GM23338 (cell line): ENCODE measurements at regions not wholly inside any gene's neighbourhood (a gene's known extent, or its start where the extent isn't known, plus 50 kb on each side); places are given as distances from the start of the nearest gene placed in this dataset.

Experiments
- ATAC-seq: fragments of 200-7000 bp; cut with Tn5 transposase; 3 replicates; pipeline ENCODE4 v1.9.1; 2020
- DNase-seq: peaks from one replicate; pipeline ENCODE4 v3.0.0-alpha.2; 2015; ENCODE audit warnings: low spot score
- H2AFZ ChIP-seq: fragments of 200-600 bp; sonication (generic); 2 replicates; pipeline ENCODE4 v1.8.0; 2016; ENCODE audit warnings: antibody characterized with exemption, mild to moderate bottlenecking, moderate library complexity
- H3F3A ChIP-seq: fragments of 200-600 bp; sonication (generic); replicated peaks from 2 replicates; pipeline ENCODE4 v1.8.0; 2017; ENCODE audit warnings: antibody characterized with exemption, mixed run types, low read depth
- H3K27ac ChIP-seq: fragments of 200-600 bp; sonication (generic); 2 replicates; pipeline ENCODE4 v1.6.1; 2016; ENCODE audit warnings: low read depth
- H3K27me3 ChIP-seq: fragments of 200-600 bp; sonication (generic); 2 replicates; pipeline ENCODE4 v1.8.0; 2016; ENCODE audit warnings: mild to moderate bottlenecking, mixed run types, moderate library complexity; ENCODE audit not compliant: insufficient read depth
- H3K36me3 ChIP-seq: fragments of 200-600 bp; sonication (generic); 2 replicates; pipeline ENCODE4 v1.8.0; 2016; ENCODE audit warnings: mild to moderate bottlenecking; ENCODE audit not compliant: insufficient read depth
- H3K4me1 ChIP-seq: fragments of 200-600 bp; sonication (generic); 2 replicates; pipeline ENCODE4 v1.8.0; 2016; ENCODE audit warnings: mild to moderate bottlenecking, moderate library complexity; ENCODE audit not compliant: insufficient read depth
- H3K4me2 ChIP-seq: fragments of 200-600 bp; sonication (generic); 2 replicates; pipeline ENCODE4 v1.7.1; 2017; ENCODE audit warnings: mixed run types
- H3K4me3 ChIP-seq: fragments of 200-600 bp; sonication (generic); 2 replicates; pipeline ENCODE4 v1.6.1; 2016; ENCODE audit warnings: mixed run types
- H3K79me2 ChIP-seq: fragments of 200-600 bp; sonication (generic); replicated peaks from 2 replicates; pipeline ENCODE4 v1.8.0; 2017; ENCODE audit warnings: mild to moderate bottlenecking; ENCODE audit not compliant: insufficient read depth
- H3K9me2 ChIP-seq: fragments of 200-600 bp; sonication (generic); 2 replicates; pipeline ENCODE4 v1.8.0; 2017; ENCODE audit not compliant: insufficient read depth
- H4K20me1 ChIP-seq: fragments of 200-600 bp; sonication (generic); replicated peaks from 2 replicates; pipeline ENCODE4 v1.8.0; 2017; ENCODE audit warnings: mild to moderate bottlenecking; ENCODE audit not compliant: insufficient read depth
- H3K27ac Mint-ChIP-seq: 2 replicates; pipeline ENCODE4 v1.8.0; 2020; ENCODE audit warnings: inconsistent platforms, mild to moderate bottlenecking, moderate library complexity, mixed read lengths
- H3K27me3 Mint-ChIP-seq: 3 replicates; pipeline ENCODE4 v1.8.0; 2022; ENCODE audit warnings: low read depth, mild to moderate bottlenecking, moderate library complexity, mixed read lengths, inconsistent platforms; ENCODE audit not compliant: insufficient read depth, poor library complexity
- H3K36me3 Mint-ChIP-seq: 3 replicates; pipeline ENCODE4 v1.8.0; 2021; ENCODE audit warnings: low read depth, mild to moderate bottlenecking, inconsistent platforms, moderate library complexity, mixed read lengths
- H3K4me1 Mint-ChIP-seq: 3 replicates; pipeline ENCODE4 v1.8.0; 2020; ENCODE audit warnings: mild to moderate bottlenecking, inconsistent platforms, mixed read lengths
- H3K4me3 Mint-ChIP-seq: 3 replicates; pipeline ENCODE4 v1.8.0; 2021; ENCODE audit warnings: moderate library complexity, mild to moderate bottlenecking, inconsistent platforms, mixed read lengths
- H3K9me3 Mint-ChIP-seq: 3 replicates; pipeline ENCODE4 v1.8.0; 2020; ENCODE audit warnings: moderate library complexity, mild to moderate bottlenecking, inconsistent platforms, mixed read lengths
- CREB1 ChIP-seq: fragments of 250-450 bp; sonication (Bioruptor Pico); IDR thresholded peaks from 2 replicates; pipeline ENCODE4 v1.5.0; 2020; ENCODE audit warnings: low read depth, mild to moderate bottlenecking, moderate library complexity
- NANOG ChIP-seq: IDR thresholded peaks from 2 replicates; pipeline ENCODE4 v1.6.1; 2016; ENCODE audit warnings: antibody characterized with exemption, borderline replicate concordance
- POLR2AphosphoS5 ChIP-seq: IDR thresholded peaks from 2 replicates; pipeline ENCODE4 v1.6.1; 2016; ENCODE audit warnings: antibody characterized with exemption, low read depth
- ZNF114 ChIP-seq: fragments of 250-450 bp; sonication (Bioruptor Pico); IDR thresholded peaks from 2 replicates; pipeline ENCODE4 v1.5.0; 2020; ENCODE audit warnings: mild to moderate bottlenecking, moderate library complexity
- ZNF331 ChIP-seq: fragments of 250-450 bp; sonication (Bioruptor Pico); IDR thresholded peaks from 2 replicates; pipeline ENCODE4 v1.5.0; 2020; ENCODE audit warnings: low read depth, mild to moderate bottlenecking, moderate library complexity
- TF ChIP-seq, protein P1 (sequence below): fragments of 250-450 bp; sonication (Bioruptor Pico); IDR thresholded peaks from 2 replicates; pipeline ENCODE4 v1.5.0; 2020; ENCODE audit warnings: mild to moderate bottlenecking, moderate library complexity

- Histone ChIP-seq H3K36me3 (no peaks in the 10 kb centered on the region), H3K27me3 (no peaks in the 10 kb centered on the region), H3K9me2 (no peaks in the 10 kb centered on the region), H3K27ac (no peak overlapping the region), H3K79me2 (no peaks in the 10 kb centered on the region), H3K4me1 (no peaks in the 10 kb centered on the region), H3K4me2 (no peak overlapping the region), H2AFZ (no peak overlapping the region), H3F3A (no peaks in the 10 kb centered on the region), H3K4me3 (no peak overlapping the region), H4K20me1 (no peaks in the 10 kb centered on the region)
- Mint-ChIP-seq H3K36me3 (no peaks in the 10 kb centered on the region), H3K4me3 (no peak overlapping the region), H3K4me1 (peaks cover 4% of the 10 kb centered on the region; the same call in 1 of the 3 replicates), H3K27ac (no peak overlapping the region), H3K9me3 (no peaks in the 10 kb centered on the region), H3K27me3 (no peaks in the 10 kb centered on the region)
- no peak for ATAC-seq
- TF ChIP-seq, protein P1, sequence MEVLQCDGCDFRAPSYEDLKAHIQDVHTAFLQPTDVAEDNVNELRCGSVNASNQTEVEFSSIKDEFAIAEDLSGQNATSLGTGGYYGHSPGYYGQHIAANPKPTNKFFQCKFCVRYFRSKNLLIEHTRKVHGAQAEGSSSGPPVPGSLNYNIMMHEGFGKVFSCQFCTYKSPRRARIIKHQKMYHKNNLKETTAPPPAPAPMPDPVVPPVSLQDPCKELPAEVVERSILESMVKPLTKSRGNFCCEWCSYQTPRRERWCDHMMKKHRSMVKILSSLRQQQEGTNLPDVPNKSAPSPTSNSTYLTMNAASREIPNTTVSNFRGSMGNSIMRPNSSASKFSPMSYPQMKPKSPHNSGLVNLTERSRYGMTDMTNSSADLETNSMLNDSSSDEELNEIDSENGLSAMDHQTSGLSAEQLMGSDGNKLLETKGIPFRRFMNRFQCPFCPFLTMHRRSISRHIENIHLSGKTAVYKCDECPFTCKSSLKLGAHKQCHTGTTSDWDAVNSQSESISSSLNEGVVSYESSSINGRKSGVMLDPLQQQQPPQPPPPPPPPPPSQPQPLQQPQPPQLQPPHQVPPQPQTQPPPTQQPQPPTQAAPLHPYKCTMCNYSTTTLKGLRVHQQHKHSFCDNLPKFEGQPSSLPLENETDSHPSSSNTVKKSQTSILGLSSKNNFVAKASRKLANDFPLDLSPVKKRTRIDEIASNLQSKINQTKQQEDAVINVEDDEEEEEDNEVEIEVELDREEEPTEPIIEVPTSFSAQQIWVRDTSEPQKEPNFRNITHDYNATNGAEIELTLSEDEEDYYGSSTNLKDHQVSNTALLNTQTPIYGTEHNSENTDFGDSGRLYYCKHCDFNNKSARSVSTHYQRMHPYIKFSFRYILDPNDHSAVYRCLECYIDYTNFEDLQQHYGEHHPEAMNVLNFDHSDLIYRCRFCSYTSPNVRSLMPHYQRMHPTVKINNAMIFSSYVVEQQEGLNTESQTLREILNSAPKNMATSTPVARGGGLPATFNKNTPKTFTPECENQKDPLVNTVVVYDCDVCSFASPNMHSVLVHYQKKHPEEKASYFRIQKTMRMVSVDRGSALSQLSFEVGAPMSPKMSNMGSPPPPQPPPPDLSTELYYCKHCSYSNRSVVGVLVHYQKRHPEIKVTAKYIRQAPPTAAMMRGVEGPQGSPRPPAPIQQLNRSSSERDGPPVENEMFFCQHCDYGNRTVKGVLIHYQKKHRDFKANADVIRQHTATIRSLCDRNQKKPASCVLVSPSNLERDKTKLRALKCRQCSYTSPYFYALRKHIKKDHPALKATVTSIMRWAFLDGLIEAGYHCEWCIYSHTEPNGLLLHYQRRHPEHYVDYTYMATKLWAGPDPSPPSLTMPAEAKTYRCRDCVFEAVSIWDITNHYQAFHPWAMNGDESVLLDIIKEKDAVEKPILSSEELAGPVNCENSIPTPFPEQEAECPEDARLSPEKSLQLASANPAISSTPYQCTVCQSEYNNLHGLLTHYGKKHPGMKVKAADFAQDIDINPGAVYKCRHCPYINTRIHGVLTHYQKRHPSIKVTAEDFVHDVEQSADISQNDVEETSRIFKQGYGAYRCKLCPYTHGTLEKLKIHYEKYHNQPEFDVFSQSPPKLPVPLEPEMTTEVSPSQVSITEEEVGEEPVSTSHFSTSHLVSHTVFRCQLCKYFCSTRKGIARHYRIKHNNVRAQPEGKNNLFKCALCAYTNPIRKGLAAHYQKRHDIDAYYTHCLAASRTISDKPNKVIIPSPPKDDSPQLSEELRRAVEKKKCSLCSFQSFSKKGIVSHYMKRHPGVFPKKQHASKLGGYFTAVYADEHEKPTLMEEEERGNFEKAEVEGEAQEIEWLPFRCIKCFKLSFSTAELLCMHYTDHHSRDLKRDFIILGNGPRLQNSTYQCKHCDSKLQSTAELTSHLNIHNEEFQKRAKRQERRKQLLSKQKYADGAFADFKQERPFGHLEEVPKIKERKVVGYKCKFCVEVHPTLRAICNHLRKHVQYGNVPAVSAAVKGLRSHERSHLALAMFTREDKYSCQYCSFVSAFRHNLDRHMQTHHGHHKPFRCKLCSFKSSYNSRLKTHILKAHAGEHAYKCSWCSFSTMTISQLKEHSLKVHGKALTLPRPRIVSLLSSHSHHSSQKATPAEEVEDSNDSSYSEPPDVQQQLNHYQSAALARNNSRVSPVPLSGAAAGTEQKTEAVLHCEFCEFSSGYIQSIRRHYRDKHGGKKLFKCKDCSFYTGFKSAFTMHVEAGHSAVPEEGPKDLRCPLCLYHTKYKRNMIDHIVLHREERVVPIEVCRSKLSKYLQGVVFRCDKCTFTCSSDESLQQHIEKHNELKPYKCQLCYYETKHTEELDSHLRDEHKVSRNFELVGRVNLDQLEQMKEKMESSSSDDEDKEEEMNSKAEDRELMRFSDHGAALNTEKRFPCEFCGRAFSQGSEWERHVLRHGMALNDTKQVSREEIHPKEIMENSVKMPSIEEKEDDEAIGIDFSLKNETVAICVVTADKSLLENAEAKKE (CRISPR knock-in tag): no peak
- no peak for TF ChIP-seq CREB1 (CRISPR knock-in tag)
- no peak for TF ChIP-seq NANOG
- TF ChIP-seq ZNF114: no peak
- TF ChIP-seq ZNF331 (CRISPR knock-in tag): no peak
- DNase-seq: no peak
These were observed 450.1 kb downstream of the PLK2 start for GRCh38 chr5:58009754-58010153.

GRCh38 chr5:58002323-58002722, 457.6 kb downstream of the PLK2 start:
- Mint-ChIP-seq H3K27ac (no peak overlapping the region), H3K9me3 (no peaks in the 10 kb centered on the region), H3K27me3 (peaks cover 1% of the 10 kb centered on the region), H3K4me3 (no peak overlapping the region), H3K4me1 (no peaks in the 10 kb centered on the region), H3K36me3 (no peaks in the 10 kb centered on the region)
- H3K36me3 ChIP-seq: no peaks in the 10 kb centered on the region
- H3K79me2 ChIP-seq: no peaks in the 10 kb centered on the region
- H3K4me1 ChIP-seq: no peaks in the 10 kb centered on the region
- no peak overlapping the region for H3K4me3 ChIP-seq
- no peak overlapping the region for H3K4me2 ChIP-seq
- no peaks in the 10 kb centered on the region for H3K27me3 ChIP-seq
- H3K9me2 ChIP-seq: peaks cover 7% of the 10 kb centered on the region
- no peak for DNase-seq
- H3K27ac ChIP-seq: no peak overlapping the region
- ATAC-seq: no peak
- H2AFZ ChIP-seq: no peak overlapping the region
- H3F3A ChIP-seq: no peaks in the 10 kb centered on the region
- H4K20me1 ChIP-seq: no peaks in the 10 kb centered on the region
- TF ChIP-seq, protein P1 (CRISPR knock-in tag): no peak
- TF ChIP-seq ZNF331 (CRISPR knock-in tag) (no peak), POLR2AphosphoS5 (no peak)
